ENCODE measurements at regions not wholly inside any gene's neighbourhood (a gene's known extent, or its start where the extent isn't known, plus 50 kb on each side); places are given as distances from the start of the nearest gene placed in this dataset.

GRCh38 chr1:29786195-29786594 is 549.9 kb downstream of the PTPRU start:
- Histone ChIP-seq H3K27me3 (ENCODE audit: control insufficient read depth, insufficient read depth, low read length) (no peaks in the 10 kb centered on the region), H3K4me3 (ENCODE audit: low read depth, low read length) (no peak overlapping the region), H3K36me3 (ENCODE audit: control insufficient read depth, insufficient read depth, low read length) (no peaks in the 10 kb centered on the region)
- DNase-seq (ENCODE audit: low read depth) = no peak
- no peak for TF ChIP-seq CTCF (IDR thresholded peaks at IDR 0.05; ENCODE audit: insufficient read depth, low read length, poor library complexity, severe bottlenecking)

- TF ChIP-seq CTCF (IDR thresholded peaks at IDR 0.05; ENCODE audit: insufficient read depth, low read length, poor library complexity, severe bottlenecking) = no peak
- Histone ChIP-seq H3K4me3 (ENCODE audit: low read depth, low read length) (no peak overlapping the region), H3K36me3 (ENCODE audit: control insufficient read depth, insufficient read depth, low read length) (no peaks in the 10 kb centered on the region), H3K27me3 (ENCODE audit: control insufficient read depth, insufficient read depth, low read length) (no peaks in the 10 kb centered on the region)
- no peak for DNase-seq (ENCODE audit: low read depth)
Measured at GRCh38 chr1:29785554-29785953, 549.2 kb downstream of the PTPRU start.

DNA sequence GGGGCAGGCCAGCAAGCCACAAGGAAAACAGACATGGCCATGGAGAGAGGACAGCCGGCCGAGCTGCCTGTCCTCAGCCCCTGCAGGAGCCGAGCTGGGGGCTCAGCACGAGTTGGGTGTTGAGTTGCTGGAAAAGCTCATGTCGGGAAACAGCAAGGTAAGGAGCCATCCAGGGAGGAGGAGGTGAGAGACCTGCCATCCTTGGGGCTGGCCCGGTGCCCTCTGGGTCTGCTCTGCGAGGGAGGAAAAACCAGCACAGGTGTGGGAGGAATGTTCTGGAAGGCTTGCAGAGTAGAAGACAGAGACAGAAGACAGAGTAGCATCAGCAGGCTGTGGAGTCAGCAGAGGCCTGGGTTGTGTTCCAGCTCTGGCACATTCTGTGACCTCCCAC is 548.8 kb downstream of the PTPRU start:
- TF ChIP-seq CTCF (IDR thresholded peaks at IDR 0.05; ENCODE audit: insufficient read depth, low read length, poor library complexity, severe bottlenecking) = no peak
- Histone ChIP-seq H3K36me3 (ENCODE audit: control insufficient read depth, insufficient read depth, low read length) (no peaks in the 10 kb centered on the region), H3K27me3 (ENCODE audit: control insufficient read depth, insufficient read depth, low read length) (no peaks in the 10 kb centered on the region), H3K4me3 (ENCODE audit: low read depth, low read length) (no peak overlapping the region)
- DNase-seq (ENCODE audit: low read depth) = no peak

GRCh38 chr1:29784276-29785136 is 548.2 kb downstream of the PTPRU start:
- no peak overlapping the region for H3K4me3 ChIP-seq (ENCODE audit: low read depth, low read length)
- no peaks in the 10 kb centered on the region for H3K27me3 ChIP-seq (ENCODE audit: control insufficient read depth, insufficient read depth, low read length)
- no peaks in the 10 kb centered on the region for H3K36me3 ChIP-seq (ENCODE audit: control insufficient read depth, insufficient read depth, low read length)
- no peak for DNase-seq (ENCODE audit: low read depth)
- TF ChIP-seq CTCF (IDR thresholded peaks at IDR 0.05; ENCODE audit: insufficient read depth, low read length, poor library complexity, severe bottlenecking) = no peak

- Histone ChIP-seq H3K27me3 (ENCODE audit: control insufficient read depth, insufficient read depth, low read length) (no peaks in the 10 kb centered on the region), H3K36me3 (ENCODE audit: control insufficient read depth, insufficient read depth, low read length) (no peaks in the 10 kb centered on the region), H3K4me3 (ENCODE audit: low read depth, low read length) (no peak overlapping the region)
- no peak for DNase-seq (ENCODE audit: low read depth)
- TF ChIP-seq CTCF (IDR thresholded peaks at IDR 0.05; ENCODE audit: insufficient read depth, low read length, poor library complexity, severe bottlenecking) = no peak
Measured at GRCh38 chr1:29783508-29784275, 547.4 kb downstream of the PTPRU start.

Data from kidney epithelial cell (primary cell).